OCI-LY7 (cell line): ENCODE measurements at regions not wholly inside any gene's neighbourhood (a gene's known extent, or its start where the extent isn't known, plus 50 kb on each side); places are given as distances from the start of the nearest gene placed in this dataset.

Experiments
- CTCF ChIP-seq: fragments of 200-600 bp; sonication (generic); conservative IDR thresholded peaks from 2 replicates; pipeline ENCODE4 v1.5.1; 2014; ENCODE audit warnings: mild to moderate bottlenecking, antibody characterized with exemption, low read length, moderate library complexity, mixed read lengths
- EZH2phosphoT487 ChIP-seq: fragments of 200-600 bp; sonication (generic); IDR thresholded peaks from 2 replicates; pipeline ENCODE4 v1.6.1; 2018; ENCODE audit warnings: low read depth, borderline replicate concordance, mild to moderate bottlenecking, mixed run types, antibody characterized with exemption, low read length, moderate library complexity, mixed read lengths

DNA sequence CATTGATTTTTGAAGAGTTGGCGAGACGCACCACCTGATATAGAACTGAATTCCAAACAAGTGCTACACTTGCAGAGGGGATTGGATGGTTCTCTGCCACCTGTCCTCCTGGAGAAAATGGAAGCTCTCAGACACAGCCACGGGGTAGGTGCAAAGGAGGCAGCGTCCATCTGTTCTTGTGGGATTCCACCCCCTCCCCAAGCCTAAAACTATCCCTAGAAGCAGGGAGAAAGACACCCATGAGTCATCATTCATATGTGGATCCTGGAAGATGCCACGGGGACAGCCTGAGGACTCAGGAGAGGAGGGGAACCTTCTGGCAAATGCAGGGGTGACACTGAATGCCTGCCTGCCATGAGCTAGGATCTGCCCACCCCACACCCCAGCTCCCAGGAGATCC is 171.3 kb upstream of the CST7 start:
- no peak for TF ChIP-seq CTCF
- TF ChIP-seq EZH2phosphoT487: no peak
